SHP77 (cell line): ENCODE measurements at regions not wholly inside any gene's neighbourhood (a gene's known extent, or its start where the extent isn't known, plus 50 kb on each side); places are given as distances from the start of the nearest gene placed in this dataset.

ENCODE experiments used
- DNase-seq, 2 experiments: peaks; one replicate each; lab custom pipeline; 2025; lab: John Stamatoyannopoulos, UW

DNA sequence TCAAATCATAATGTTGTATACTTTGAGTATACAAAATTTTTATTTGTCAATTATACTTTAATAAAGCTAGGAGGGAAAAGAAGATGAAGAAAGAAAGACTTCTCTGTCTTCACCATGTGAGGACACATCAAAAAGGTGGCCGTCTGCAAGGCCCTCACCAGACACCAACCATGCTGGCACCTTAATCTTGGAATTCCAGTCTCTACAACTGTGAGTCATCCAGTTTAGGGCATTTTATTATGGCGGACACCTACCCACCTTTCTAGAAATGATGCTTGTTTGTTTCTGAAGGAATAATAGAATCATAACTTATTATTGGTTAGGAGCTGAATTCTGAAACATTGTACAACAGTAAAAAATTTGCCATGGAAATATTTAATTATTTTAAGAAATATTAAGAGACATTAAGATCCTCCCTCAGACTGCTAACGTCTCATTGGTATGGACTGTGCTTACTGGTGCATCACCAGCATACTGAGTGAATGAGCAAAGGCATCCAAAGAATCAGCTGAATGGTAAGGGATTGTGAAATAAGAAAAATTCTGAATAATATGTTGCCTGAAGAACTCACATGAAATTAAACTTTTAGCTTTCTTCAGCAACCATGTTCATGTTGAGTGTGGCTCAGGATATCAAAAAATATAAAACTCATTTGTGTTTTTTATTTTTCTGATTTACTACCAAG is 536.6 kb downstream of the HTR7 start:
- no peak for DNase-seq

DNA sequence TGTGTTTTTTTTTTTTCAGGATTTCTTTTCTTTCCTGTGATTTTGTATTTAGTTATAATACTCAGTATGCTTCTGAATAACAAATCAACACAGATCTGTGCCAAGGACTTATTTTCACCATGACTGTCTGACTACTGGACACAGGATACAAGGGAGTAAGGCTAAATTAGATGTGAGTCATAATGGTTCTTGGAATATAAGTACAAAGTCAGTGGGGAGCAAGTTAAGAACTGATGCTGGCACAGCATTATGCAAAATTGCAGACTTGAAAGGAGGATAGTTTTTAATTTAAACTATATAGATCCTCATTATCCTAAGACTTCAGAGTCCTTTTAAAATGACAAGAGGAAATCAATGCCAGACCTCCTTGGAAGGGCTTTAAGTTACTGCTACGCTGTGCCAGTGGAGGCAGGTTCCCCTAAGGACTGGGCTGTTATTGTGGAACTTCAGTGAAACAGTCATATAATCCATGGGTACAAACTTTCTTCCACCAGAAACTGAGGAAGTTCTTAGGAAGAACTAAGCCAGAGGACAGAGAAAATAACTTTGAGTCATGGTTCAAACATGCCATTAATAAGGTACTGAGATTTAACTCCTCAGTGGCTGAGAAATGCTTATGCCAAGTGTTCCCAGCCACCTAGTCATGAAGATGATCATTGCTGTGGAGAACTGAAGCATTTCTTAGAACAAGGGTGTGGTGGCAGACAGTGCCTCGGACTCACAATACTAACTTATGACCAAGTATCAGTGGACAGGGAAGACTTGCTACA is 531.2 kb downstream of the HTR7 start:
- no peak for DNase-seq

DNA sequence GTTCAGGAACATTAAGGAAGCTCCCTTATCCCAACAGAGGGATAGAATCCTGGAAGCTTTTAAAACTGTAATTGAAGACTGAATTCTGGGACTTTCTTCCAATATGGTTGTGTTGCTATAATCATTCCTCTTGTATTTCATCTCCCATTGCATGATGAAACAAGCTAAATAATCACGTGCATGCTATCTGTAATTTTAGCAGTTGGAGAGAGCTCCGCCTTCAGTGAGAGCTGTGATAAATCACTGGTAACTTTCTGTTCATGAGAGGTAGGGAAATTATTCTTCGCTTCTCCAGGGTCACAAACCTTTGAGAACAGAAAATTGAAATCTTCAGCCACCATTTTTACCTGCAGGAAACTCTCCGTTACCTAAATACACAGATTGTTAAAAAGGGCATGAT is 530.2 kb downstream of the HTR7 start:
- DNase-seq: no peak

DNA sequence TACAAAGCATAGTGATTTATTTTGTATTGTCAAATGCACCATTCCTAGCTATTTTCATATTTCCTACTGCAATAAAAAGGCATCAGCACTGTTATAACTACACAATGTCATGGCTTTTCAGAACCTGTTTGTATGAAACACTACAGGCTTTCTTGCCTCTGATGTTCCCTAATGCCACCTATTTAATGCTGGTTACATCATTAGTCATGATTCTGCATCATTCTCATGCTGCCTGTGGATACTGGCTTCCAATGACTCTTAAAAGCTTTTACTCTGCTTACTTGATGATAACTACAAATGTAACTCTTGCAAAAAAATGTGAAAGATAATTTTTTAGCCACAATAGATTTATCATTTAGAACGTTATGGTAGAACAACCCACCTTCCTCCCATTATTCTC is 529.4 kb downstream of the HTR7 start:
- no peak for DNase-seq

DNA sequence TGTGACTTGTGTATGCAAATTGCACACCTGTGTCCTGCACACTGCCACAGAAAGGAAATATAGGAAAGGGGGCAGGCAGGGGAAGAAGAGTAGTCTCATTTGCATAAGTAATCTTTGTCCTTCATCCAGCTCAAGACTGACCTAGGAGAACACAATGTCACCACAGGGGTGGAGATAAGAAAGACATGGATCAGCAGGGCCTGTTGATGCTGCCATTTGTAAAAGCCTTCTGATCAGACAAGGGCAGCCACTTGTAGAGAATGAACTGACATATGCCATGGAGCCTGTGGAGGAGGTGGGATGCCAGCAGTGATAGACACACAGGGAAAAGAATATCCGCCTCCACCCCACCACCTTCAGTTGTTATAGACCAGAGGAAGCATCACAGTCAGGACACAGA is 528.9 kb downstream of the HTR7 start:
- DNase-seq: no peak

DNA sequence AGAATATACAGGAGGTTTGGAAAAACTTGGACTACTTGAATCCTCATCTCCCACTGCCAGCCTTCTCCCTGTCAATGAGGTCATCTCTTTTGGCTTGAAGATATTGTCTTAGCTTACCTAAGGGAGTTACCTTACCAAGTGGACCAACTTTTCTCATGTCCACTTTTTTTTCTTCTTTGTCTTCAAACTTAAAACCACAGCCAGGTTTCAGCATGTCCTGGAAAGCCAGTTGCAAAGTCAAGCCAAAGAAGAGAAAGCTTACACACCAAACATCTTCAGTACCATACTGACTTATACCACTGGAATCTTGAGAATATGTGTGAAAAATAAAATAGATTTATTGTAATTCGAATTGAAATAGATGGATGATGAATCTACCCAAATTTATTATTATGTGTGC is 520.5 kb downstream of the HTR7 start:
- no peak for DNase-seq

DNA sequence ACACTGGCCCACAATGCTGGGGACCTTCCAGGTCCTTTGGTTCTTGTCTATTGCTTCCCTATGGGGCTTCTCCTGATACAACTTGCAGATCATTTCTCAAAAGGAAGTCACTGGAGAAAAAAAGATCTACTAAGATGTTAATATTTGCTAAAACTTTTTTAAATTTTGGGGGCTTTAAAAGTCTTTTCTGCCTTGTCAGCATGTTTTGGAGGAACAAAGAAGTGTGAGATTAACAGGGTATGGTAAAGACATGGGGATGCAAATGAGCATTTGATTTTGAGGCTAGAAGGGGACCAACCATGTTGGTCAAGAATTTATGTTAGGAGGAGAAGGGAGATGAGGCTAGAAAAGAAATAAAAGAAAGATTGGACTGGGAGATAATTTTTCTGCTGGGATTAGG is 515.4 kb downstream of the HTR7 start:
- no peak for DNase-seq

DNA sequence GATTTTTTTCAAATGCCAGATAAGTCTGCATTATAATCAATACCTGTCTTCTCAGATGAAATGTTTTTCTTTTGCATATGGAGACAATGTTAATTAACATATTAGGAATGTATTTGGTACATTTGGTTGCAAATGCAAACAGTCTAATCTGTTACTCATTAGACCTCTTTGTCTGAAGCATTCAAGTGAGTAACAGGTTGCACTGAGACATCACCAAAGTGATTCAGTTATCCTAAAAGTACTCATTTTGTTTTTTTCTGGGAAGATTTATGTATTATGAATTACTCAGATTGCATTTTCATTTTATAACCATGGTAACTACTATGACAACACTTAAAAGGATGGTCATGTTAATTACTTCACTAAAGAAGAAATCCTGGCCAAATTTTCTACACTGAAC is 513.6 kb downstream of the HTR7 start:
- no peak for DNase-seq

DNA sequence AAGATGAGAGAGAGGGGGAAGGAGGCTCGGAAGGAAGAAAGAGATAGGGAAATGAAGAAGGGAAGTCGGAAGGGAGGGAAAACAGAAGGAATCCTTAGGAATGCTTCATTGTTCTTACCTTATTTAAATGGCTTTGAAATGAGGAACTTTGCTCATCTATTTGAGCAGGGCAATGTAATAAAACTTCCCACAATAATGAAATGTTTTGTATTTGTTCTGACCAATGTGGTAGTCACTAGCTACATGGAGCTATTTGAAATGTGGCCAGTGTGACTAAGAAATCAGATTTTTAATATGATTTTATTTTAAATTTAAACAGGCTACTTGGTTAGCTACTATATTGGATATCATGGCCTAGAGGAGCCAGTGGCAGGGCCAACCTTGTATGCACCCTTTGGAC is 510.6 kb downstream of the HTR7 start:
- DNase-seq: no peak

DNA sequence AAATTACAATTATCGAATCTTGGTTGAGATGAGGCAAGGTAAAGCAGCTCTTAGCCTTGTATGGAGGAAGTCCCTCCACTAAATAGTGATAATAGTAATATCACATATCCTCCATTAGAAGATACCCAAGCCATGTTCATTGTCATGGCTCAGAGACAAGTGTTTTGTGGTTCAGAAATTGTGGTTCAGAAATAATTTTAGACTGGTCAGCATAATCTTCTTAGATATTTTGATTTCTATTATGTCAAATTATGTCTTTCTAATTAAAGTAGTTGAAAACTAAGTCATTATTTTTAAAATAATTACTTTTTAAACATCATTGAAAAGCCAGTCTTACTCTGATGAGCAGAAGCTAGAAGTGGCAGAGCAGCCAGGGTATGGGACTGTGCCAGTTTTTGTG is 507.7 kb downstream of the HTR7 start:
- DNase-seq: no peak

DNA sequence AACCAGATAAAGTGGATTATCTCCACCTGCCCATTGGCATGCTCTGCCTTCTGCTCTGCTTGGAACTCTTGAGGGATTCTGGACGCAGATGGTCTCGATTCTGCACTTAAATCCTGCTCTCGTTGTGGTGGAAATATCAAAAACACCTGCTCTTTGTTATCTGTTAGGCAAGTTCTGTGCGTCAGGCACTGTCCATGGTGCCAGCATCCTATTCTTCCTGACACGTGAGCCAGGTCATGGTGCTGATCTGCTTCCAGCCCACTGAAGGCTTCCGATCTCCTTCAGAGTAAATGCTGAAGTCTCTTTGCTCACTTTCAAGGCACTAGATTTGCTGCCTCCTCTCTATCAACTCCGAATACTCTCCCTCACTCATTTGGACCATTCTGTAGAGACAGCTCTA is 505.6 kb downstream of the HTR7 start:
- DNase-seq: no peak

DNA sequence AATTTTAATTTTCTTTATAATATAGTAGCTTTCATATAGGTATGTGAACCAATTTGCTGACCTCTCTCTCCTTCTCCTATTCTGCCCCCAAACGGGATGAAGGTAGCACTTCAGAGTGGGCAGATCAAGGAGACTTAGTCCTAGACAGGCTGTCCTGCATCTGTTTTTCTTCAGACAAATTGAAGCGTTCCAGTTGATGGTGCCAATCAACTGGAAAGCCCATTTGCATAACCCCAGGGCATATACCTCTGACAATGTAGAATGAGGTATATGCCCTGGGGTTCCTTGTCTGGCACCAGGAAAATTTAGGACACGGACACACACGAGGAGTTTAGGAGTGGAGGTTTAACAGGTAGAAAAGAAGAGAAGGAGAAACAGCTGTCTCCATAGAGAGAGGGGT is 502.9 kb downstream of the HTR7 start:
- no peak for DNase-seq

DNA sequence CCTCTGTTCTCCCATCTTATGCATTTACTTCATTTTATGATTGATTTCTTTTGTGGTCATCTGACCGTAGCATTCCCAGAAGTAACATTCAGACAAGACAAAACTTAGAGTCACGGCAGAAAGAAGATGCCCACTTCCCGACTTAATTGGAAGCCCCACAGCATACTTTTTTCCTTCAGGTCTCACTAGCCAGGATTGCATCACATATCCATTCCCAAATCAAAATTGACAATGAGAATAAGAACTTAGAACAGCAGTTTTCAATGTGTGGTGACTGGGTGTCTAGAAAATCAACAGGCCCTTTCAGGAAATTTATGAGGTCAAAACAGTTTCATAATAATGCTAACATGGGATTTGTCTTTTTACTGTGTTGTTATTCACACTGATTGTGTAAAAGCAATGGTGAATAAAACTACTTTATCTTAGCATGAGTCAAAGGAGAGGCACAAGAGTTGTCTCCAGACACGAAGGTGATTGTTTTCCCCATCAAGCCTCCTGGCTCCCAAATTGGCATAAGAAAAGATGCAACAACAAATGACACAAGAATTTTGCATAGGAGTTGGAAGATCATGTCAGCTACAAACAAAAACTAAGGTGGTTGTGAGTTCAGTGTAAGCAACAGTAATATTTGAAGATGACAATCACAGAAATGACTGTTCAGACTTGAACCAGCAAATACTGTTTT is 493.9 kb downstream of the HTR7 start:
- DNase-seq: no peak

DNA sequence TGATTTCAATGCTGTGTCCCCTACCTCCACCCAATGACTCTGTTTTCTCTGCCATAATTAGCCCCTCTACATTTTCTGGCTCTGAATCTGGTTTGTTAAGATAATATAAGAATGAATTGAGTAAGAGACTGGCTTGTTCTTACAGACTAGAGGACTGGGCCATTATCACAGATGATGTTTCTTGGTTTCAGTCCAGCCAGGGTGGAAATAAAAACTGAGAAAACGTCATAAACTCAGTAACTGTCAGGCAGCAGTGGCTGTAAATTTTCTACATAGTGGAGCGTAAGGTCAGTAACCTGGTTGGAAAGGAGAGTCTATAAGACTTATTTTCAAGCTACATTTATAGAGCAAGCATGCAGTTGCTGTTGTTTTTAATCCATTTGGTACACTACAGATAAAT is 485.4 kb downstream of the HTR7 start:
- no peak for DNase-seq

DNA sequence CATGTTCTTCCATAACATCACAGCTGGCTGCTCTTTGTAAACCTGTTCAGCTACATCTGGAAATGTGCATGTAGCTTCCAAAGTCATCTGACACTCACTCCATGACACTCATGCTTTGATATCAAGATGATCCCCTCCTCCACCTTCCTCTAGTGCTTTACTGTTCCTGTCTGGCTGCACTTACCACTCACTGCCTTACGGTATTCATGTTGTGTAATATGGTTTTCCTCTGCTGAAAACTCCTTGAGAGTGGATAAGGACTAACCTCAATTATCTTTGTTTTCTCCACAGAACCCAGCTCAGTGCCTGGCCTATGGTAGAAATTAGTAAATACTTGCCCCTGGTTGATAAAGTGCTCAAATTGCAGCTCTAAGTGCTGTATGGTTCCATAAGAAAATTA is 483.9 kb downstream of the HTR7 start:
- no peak for DNase-seq

DNA sequence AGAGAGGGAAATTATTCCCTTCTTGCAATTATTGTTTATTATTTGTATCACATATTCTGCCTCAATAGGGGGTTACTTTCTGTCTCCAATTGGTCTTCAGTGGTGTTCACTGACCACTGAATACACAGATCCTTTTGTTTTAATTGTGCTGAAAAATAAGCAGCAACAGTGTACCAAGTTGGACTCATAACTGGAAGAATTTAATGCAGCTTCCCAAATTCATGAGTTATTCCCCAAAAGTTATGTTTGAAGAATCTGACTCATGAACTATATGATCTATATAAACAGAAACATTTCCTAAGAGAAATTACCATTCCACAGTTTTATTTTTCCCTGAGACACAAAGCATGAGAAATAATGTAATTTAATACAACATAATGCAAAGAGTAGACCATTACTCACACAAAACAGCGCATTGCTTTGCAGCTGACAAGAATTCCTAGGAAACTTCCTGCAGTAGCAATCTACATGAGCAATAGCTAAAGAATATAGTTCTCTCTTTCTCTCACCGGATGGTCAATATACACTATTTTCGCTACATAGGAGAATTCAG is 479.2 kb downstream of the HTR7 start:
- DNase-seq: no peak

DNA sequence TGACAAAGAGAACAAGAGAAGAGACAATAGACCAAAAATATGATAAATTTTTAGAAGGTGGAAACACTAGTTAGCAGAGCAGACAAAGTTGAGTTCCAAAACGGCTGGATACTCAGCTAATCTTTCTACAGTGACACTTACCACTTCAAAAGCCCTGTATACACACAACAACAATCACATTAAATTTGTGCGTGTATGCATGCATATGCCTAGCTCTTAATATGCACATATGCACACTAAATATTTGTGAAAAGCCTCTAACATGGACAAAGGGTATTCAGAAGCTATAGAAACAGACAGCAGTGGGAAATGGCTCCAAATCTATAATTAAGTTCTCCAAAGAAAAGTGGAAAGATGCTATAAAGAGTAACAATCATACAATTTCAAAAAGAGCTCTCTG is 476.4 kb downstream of the HTR7 start:
- DNase-seq: no peak

DNA sequence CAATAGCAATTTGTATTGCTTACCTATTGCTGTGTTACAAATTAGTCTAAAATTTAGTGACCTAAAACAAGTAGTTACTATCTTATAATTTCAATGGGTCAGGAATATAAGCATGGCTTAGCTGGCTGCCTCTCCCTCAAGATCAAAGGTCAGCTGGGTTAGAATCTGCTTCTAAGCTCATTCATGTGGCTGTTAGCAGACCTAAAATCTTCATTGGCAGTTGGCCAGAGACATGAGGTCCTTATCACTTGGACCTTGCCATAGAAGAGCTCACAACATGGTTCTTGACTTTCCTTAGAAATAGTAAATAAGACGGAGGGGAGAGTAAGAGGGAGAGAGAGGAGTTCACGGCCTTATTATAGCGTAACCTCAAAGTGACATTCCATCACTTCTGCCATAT is 468.0 kb downstream of the HTR7 start:
- no peak for DNase-seq

DNA sequence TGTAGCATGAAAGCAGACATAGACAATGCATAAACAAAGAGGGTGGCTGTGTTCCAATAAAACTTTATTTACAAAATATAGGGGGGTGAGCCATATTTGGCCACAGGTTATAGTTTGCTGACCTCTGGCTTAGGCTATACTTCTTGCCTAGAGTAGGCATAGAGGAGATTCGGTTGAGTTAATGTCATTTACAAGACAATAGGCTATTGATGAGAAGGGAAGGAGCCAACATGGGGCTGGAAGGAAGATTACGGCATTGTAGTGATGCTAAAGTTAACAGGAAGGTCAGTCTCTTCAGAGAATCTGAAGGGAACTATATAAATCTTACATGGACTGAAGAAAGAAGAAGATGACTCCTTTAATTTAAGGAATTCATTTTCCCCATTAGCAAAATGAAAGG is 463.5 kb downstream of the HTR7 start:
- DNase-seq: no peak

DNA sequence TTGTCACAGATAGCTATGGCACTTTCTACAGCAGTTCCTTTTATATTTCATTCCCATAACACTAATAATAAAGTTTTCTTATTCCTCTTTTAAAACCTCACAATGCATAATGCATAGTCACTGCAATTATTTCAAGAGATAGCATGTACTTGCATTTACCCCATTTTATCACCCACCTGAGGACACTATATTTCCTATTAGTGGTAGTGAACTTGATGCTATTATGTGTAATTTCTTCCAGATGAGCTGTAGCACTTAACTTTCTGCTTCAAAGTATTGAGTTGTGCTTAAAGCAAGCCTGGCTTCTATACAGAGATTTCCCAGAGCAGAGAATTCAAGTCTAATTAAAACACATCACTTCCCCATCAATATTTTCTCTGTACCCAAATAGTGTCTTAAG is 461.1 kb downstream of the HTR7 start:
- no peak for DNase-seq

DNA sequence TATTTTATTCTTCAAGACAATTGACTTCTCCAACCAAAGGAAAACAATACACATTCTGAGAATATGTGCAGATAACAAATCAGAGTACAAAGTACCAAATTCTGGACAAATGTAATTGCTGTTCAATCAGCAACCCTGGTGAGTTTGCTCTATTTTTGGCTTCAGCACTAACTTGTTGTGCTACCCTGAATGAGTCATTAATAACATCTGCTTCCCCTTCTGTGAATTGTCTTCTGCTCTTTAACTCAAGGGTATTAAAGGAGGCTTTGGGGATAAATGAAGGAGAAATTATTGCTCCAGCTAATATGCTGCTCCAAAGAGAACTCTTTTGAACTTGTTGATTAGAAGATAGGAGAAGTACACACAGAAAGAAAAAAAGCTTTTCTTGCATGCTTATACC is 459.3 kb downstream of the HTR7 start:
- DNase-seq: no peak

DNA sequence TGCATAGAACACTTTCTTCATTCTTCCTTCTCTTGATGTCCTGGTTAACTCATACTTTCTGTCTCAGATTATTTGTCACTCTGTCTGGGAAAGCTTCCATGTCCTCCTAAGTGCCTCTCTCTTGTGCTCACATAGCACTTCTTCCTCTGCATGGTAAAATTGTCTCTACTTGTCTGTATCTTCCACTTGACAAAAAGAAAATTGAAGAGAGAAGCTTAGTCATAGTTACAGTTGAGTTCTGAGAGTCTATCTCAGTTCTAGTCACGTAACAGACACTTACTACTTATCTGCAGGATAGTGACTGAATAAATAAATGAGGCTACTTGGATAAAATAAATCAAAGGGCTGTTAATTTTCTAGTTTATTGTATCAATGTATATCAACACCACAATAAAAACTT is 458.1 kb downstream of the HTR7 start:
- no peak for DNase-seq
